Fibroblast of the conjunctiva (primary cell): ENCODE measurements at regions not wholly inside any gene's neighbourhood (a gene's known extent, or its start where the extent isn't known, plus 50 kb on each side); places are given as distances from the start of the nearest gene placed in this dataset.
A peak's percentile ranks its signal among the peaks of the same experiment; 100 is the strongest.

Experiments used
- DNase-seq: peaks from one replicate; pipeline ENCODE4 v3.0.0-alpha.2; 2010; ENCODE audit warnings: low read depth

- DNase-seq, result no peak
Measured at GRCh38 chr1:204736836-204737235, 51.3 kb upstream of the LRRN2 start.

GRCh38 chr1:204738506-204738905, 53.0 kb upstream of the LRRN2 start:
- no peak for DNase-seq

GRCh38 chr1:204740354-204740753, 54.8 kb upstream of the LRRN2 start:
- no peak for DNase-seq

DNA sequence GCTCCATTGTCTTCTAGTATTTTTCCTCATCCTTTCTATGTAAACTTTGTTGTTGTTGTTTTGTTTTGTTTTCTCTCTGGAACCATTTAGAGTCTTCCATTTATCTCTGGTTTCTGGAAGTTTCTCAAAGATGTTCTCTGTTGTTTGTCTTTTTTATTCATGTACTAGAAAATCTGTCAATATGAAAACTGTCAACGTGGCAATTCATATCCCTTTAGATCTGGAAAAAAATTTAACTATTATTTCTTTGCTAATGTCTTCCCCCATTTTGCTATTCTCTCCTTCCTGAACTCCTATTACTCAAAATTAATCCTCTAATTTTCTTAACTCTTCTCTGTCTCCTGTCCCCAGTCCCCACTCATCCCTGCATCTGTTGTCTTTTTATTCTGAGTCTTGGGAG, 55.9 kb upstream of the LRRN2 start:
- no peak for DNase-seq

DNA sequence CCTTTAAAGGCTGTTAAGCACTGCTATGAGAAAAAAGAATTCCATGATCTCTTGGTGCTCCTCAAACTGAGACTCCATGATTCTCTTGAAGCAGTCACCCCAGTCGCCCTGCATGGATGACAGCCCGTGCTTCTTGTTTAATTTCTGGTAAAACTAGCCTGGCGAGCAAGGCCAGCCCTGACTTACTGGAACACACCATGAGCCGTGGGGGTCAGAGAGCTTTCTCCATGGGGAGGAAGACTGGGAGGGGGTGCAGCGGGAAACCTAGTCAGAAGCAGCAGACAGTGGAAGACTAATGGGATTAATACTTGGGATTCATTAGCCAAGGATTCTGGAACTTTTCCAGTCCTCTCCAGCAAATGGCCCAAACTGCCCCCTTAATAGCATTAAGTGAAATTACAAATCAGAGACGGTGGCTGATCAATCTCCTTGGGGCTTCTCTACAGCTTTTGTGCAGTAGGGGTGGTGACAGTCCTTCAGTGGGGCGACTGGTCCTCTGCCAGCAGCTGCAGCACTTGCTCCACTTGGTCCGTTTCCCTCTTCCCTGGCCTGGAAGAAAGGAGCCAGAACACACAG, 57.2 kb upstream of the LRRN2 start:
- no peak for DNase-seq

GRCh38 chr1:204744107-204744779, 58.7 kb upstream of the LRRN2 start:
- DNase-seq, result no peak

DNA sequence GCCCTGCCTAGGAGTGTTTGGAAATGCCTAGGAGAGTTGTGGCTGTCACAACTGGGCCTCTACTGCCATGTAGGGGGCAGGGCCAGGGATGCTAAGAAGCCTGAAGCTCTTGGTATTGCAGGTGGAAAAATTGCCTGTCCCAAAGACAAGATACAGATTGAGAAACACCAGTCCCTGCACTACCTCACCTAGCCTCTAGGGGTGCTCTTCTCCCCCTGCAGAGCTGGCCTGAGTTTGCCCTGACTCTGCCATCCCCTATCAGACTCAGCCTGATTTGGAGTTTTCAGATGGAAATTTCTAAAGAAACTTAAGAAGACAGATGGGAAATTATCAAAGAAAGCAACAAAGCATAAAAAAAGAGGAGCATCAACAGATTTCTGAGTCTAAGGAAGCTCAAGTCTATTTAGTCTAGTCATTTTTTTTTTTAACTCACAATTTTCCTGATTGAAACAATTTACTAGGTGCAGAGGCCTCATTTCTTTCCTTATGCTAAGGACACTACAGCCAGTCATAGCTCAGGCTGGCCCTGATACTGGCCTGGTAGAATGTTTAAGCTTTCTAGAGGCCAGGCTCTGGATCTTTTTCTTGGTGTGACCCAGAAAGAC, 61.4 kb upstream of the LRRN2 start:
- peak; percentile 8 for DNase-seq

GRCh38 chr1:204751480-204751879, 65.9 kb upstream of the LRRN2 start:
- DNase-seq, result no peak

- no peak for DNase-seq
Measured at GRCh38 chr1:204751883-204752687, 66.5 kb upstream of the LRRN2 start.

- no peak for DNase-seq
Measured at GRCh38 chr1:204752688-204753040, 67.1 kb upstream of the LRRN2 start.

DNA sequence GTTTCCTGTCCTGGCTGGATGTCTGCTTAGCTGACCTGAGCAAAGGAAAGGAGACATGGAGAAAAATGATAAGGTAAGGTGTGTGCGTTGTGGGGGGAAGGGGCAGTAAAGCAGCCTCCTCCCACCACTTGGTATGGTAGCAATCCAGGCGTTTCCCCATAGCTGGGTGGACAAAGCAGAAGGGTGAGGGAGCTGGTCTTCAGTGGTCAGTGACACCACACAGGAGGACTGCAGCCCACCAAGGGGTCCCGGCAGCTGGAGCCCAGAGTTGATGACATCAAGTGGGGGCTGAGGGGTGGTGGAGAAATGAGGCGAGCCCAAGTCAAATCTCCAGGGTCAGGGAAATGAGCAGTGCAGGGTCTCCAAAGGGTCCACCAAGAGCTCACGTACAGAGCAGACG, 69.3 kb upstream of the LRRN2 start:
- no peak for DNase-seq

DNA sequence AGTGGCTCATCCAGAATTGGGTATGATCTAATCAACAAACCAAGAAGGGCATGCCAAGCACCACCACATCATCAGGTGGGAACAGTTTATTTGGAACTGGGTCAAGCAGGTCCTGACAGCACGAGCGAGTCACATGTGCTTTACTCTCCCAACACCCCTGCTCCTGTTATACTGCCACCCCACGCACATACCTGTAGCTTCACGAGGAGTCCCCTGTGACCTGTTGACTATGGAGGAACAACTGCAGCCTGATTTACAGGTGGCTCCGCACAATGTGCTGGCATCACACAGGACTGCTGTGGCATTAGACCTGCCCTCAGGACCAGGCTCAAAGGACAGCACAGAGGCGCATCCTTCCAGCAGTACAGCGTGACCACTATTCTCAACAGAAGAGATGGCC, 70.8 kb upstream of the LRRN2 start:
- DNase-seq, result no peak

- DNase-seq, result no peak
Measured at GRCh38 chr1:204756811-204757210, 71.3 kb upstream of the LRRN2 start.

- DNase-seq, result no peak
Measured at GRCh38 chr1:204758601-204759000, 73.1 kb upstream of the LRRN2 start.

GRCh38 chr1:204760350-204760749, 74.8 kb upstream of the LRRN2 start:
- DNase-seq, result no peak

GRCh38 chr1:204760757-204761156, 75.2 kb upstream of the LRRN2 start:
- DNase-seq, result no peak

DNA sequence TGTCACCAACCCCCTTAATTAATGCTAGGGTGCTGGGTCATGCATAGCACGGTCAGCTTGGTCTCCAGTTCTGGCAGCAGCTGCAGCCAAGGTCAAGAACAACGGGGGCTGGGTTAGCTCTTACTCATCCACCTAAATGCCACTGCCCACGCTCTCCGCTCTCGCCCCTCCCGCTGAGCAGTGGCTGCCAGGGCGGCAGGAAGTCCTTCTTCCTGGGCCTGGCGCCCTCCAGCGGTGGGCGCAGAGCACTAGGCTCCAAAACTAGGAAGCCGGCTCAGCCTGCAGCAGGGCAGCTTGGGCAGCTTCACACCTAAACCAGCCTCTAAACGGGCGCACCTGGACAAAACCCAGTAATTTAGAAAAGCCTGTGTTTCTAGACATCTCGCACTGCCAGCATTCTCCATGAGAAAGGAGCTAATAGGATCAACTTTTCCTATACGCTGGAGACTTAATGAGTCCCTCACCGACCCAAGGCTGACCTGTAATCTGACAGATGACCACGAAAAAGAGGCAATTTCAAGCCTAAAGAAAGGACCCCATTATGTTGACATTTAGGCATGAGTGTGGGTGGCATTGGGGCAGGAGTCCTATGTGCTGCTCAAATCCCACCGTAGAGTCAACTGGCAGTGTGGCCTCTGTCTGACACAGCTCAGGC, 78.4 kb upstream of the LRRN2 start:
- DNase-seq, result peak; percentile 47

DNA sequence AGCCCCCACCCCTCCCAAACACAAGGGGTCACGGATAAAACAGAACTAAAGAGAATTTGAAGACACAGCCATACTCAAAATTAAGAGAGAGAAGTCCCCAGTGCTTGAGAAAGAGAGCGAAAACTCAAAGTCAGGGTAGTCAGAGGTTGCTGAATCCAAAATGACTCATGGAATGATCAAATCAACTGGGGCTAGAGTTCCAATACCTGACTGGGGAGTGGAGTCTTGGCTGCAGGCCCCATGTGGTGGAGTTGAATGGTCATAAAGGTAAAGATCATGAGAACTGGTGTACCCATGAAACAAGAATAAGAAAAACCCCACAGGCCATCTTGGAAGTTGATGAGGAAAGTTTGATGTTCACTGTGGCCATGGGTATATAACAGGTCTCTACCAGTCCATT, 84.5 kb upstream of the LRRN2 start:
- DNase-seq, result no peak

DNA sequence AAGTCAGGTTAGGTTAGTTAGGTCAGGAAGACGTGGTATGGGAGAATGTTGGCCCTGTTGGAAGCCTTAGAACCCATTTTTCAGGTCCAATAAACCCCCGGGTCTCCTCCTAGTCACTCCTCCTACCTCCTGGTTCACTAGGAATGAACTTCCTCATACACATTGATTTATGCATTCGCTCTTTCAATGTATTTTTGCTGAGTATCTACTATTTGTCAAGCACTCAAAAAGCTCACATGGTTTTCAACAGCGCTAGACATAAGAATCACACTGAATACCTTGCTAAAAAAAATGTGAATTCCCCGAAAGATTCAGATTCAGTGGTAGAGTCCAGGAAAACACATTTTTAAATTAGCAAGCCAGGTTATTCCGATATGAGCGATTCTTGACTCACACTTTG, 85.8 kb upstream of the LRRN2 start:
- no peak for DNase-seq

DNA sequence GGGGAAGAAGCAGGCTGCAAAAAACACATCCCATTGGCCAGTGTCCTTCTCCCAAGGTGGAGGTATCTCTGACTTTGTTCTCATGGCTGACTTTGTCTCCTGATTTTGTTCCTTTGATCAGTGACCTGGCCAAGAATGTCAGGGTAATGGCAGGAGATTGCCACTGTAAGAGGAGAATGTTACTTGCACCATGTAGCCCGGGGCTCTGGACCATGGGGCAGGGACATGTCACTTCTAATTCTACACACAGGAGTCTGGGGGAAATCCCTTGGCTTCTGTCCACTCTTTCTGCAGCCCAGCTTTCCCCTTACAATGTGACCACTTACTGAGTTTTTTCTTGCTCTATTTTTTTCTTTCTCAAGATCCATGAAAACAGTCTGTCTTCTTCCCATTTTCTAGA, 87.7 kb upstream of the LRRN2 start:
- DNase-seq, result no peak

DNA sequence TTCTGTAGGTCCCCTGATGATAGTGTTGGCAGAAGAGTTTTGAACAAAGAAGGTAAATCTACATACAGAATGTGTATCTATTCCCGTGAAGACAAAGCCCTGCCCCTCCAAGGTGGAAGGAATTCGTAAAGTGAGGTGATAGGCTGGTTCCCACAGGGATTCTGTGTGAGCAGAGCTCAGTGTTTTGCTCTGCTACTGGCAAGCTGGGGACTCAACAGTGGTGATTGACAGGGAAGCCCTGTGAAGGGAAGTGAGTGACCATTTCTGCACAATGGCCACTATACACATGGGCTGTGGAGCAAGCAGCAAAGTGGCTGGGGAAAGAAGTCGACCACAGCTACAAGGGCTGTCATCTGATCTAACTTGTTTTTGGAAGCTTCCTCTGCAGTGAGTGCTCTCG, 90.0 kb upstream of the LRRN2 start:
- DNase-seq, result no peak

DNA sequence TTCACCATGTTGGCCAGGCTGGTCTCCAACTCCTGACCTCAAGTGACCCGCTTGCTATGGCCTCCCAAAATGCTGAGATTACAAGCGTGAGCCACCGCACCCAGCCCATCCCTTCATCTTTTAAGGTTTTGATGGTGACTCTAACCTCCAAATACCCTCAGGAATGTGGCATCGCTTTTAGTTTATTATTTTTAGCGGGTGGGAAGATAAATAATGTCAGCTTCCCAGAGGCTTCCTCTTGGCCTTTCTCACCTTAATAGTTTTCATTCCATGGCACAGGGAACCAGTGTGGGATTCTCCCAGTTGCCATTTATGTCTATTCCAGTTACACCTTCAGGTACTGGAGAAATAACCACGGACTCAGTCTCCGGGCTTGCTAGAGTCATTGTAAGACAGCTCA, 92.1 kb upstream of the LRRN2 start:
- DNase-seq, result no peak

- no peak for DNase-seq
Measured at GRCh38 chr1:204780630-204781029, 90.0 kb upstream of the NFASC start.
